Heart left ventricle (tissue), 13 donors: ENCODE measurements at regions not wholly inside any gene's neighbourhood (a gene's known extent, or its start where the extent isn't known, plus 50 kb on each side); places are given as distances from the start of the nearest gene placed in this dataset.

ENCODE experiments used
- CTCF ChIP-seq, 12 donors: fragments of 200-600 bp; sonication (generic) in 4 of 12; IDR thresholded peaks; one replicate each; pipeline versions ENCODE4 v1.5.0 to v1.8.0; 2018 to 2022; ENCODE audit warnings: antibody characterized with exemption in 12 of 12, mild to moderate bottlenecking in 5 of 12
- POLR2A ChIP-seq, 2 donors: fragments of 450-650 bp; IDR thresholded peaks; one replicate each; pipeline ENCODE4 v1.6.1; 2017; ENCODE audit warnings: antibody characterized with exemption in 2 of 2, mild to moderate bottlenecking in 2 of 2, moderate library complexity in 2 of 2
- donor health status: ischemic (EF 13 %, LVEDD 7.1; RV severe dilation, severe dysfunction).
- donor health status: DM: no; HTN: yes; CAD: no.
- donor health status: DM: no; HTN: no; CAD: no.
- donor health status: ischemic (EF 25% LVEDD 6.9; RV normal size, moderate dysfunction).
- donor health status: ischemic (EF 25% LVEDD 5.7; RV mildly dilated, moderate dysfunction).
- donor health status: ischemic (EF 35%, LVEDD 5.7; RV mildly dilated, moderate dysfunction).
- donor health status: nonischemic (EF 11% LVEDD 7.7; RV severe dilation, severe dysfunction).
- donor health status: DM: yes; HTN: yes; CAD: no.
- donor health status: PGD.
- donor health status: ischemic (EF 29% LVEDD 5.4; RV normal size, mild dysfunction).
- donor health status: nonischemic (EF 23%, LVEDD 6.1; RV moderate dilation, normal function).

- no peak for TF ChIP-seq CTCF (IDR thresholded peaks at IDR 0.05)
- TF ChIP-seq POLR2A (IDR thresholded peaks at IDR 0.05): no peak
Measured at GRCh38 chr7:19448091-19448490, 260.7 kb downstream of the POLR1F start.
